NT2/D1 (cell line): ENCODE measurements at regions not wholly inside any gene's neighbourhood (a gene's known extent, or its start where the extent isn't known, plus 50 kb on each side); places are given as distances from the start of the nearest gene placed in this dataset.

Experiments used
- SUZ12 ChIP-seq: IDR thresholded peaks from 2 replicates; pipeline ENCODE4 v1.6.1; 2011; ENCODE audit not compliant: insufficient read length, insufficient read depth; ENCODE audit errors: extremely low read depth
- YY1 ChIP-seq: IDR thresholded peaks from 2 replicates; pipeline ENCODE4 v1.6.1; 2011; ENCODE audit not compliant: insufficient read length, insufficient read depth
- ZNF274 ChIP-seq: IDR thresholded peaks from 2 replicates; pipeline ENCODE4 v1.6.1; 2011; ENCODE audit warnings: mild to moderate bottlenecking, low read depth, low read length

DNA sequence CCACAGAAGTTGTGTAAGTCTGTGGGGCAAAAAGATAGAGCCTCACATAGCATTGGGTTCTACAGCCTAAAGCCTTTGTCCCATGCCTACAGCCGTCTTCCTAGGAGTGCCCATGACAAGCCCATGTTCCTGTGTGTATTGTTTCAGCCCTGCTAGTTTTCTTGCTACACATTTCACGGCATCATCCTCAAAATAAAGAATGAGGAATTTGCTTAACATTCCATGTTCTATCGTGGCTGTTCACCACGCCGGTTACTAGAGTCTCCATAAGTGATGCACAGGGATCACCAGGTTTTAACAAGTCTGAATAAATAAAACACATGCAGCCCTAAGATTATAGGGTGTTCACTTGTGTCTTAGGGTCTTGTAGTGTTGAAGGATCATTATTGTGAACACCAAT lies 87.4 kb upstream of the NGF start:
- TF ChIP-seq ZNF274 (no peak), SUZ12 (no peak), YY1 (no peak)
